Activated naive CD8-positive, alpha-beta T cell treated with anti-CD3 and anti-CD28 coated beads, Interleukin-2, amount 10 ng/mL, durations not matched to agents 7 days and 5 days (primary cell): ENCODE measurements at regions not wholly inside any gene's neighbourhood (a gene's known extent, or its start where the extent isn't known, plus 50 kb on each side); places are given as distances from the start of the nearest gene placed in this dataset.

Experiments used
- ATAC-seq: fragments of 150-1000 bp; cut with Tn5 transposase; one replicate; pipeline ENCODE4 v1.10.0; 2021; ENCODE audit warnings: low read depth, moderate library complexity
- POLR2A ChIA-PET: fragments of 350-600 bp; sonication (Branson Sonifier 250); formaldehyde crosslinking; loops from one replicate; lab custom pipeline; 2021; ENCODE audit warnings: antibody characterized with exemption; lab: Charles Lee
- DNase-seq: peaks from one replicate; pipeline ENCODE4 v3.0.0; 2021
- H3K27ac Mint-ChIP-seq: one replicate; pipeline ENCODE4 v1.8.0; 2022; ENCODE audit warnings: mild to moderate bottlenecking, mixed read lengths
- H3K27me3 Mint-ChIP-seq: one replicate; pipeline ENCODE4 v1.8.0; 2022; ENCODE audit warnings: mild to moderate bottlenecking, moderate library complexity, mixed read lengths
- H3K36me3 Mint-ChIP-seq: one replicate; pipeline ENCODE4 v1.8.0; 2021; ENCODE audit warnings: mild to moderate bottlenecking, mixed read lengths
- H3K4me1 Mint-ChIP-seq: one replicate; pipeline ENCODE4 v1.8.0; 2021; ENCODE audit warnings: mixed read lengths
- H3K4me3 Mint-ChIP-seq: one replicate; pipeline ENCODE4 v1.8.0; 2022; ENCODE audit warnings: mild to moderate bottlenecking, moderate library complexity, mixed read lengths
- H3K9me3 Mint-ChIP-seq: one replicate; pipeline ENCODE4 v1.8.0; 2021; ENCODE audit warnings: mixed read lengths

DNA sequence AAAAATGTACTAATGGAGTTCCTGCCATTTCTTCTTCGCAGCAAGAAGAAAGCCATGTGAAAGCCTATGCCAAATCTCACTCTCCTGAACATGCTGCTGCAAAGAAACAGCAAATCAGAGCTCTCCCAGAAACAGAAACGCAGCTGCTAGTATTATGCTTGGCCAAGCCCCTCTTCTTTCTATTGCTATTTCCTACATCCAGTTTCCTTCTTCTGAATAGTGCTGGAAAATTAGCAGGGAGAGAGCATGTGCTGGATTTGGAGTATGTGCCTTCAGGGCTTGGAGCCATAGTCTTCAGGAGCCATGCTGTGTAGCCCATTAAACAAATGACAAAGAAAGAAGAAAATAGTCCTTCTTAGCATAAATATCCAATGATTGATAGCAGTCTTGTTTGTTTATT, 852.0 kb upstream of the PHF14 start:
- no peak overlapping the region for H3K4me3 Mint-ChIP-seq
- H3K36me3 Mint-ChIP-seq = no peaks in the 10 kb centered on the region
- H3K27me3 Mint-ChIP-seq = no peaks in the 10 kb centered on the region
- ATAC-seq = no peak
- DNase-seq = no peak
- POLR2A ChIA-PET = no interaction called here
- no peaks in the 10 kb centered on the region for H3K9me3 Mint-ChIP-seq
- H3K27ac Mint-ChIP-seq = no peak overlapping the region
- no peaks in the 10 kb centered on the region for H3K4me1 Mint-ChIP-seq

DNA sequence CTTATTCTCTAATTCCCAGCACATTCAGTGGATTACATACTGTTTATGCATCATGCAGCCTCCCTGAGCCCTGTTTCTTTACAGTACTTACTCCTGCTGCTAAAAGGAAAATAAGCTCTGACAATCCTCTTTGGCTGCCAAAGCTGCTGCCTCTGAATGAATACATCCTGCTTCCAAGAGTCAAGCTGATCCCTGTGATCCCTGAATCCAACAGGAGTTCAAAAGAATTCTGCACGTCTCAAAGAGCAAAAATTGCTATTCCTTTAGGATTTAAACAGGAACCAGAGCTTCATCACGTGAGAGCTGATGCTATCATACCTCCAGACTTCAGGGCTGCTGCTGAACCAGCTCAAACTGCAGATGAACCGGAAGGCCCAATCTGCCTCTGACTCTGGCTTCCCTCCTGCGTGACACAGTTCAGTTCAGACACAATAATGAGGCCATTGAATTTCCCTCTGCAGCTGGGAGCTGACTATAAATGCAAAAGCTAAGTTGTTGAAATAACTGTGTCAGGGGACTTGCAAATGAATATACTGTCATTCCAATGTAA, 851.0 kb upstream of the PHF14 start:
- DNase-seq = no peak
- Mint-ChIP-seq H3K36me3 (no peaks in the 10 kb centered on the region), H3K4me1 (no peaks in the 10 kb centered on the region), H3K27ac (no peak overlapping the region), H3K27me3 (no peaks in the 10 kb centered on the region), H3K9me3 (no peaks in the 10 kb centered on the region), H3K4me3 (no peak overlapping the region)
- POLR2A ChIA-PET = no interaction called here
- ATAC-seq = no peak

DNA sequence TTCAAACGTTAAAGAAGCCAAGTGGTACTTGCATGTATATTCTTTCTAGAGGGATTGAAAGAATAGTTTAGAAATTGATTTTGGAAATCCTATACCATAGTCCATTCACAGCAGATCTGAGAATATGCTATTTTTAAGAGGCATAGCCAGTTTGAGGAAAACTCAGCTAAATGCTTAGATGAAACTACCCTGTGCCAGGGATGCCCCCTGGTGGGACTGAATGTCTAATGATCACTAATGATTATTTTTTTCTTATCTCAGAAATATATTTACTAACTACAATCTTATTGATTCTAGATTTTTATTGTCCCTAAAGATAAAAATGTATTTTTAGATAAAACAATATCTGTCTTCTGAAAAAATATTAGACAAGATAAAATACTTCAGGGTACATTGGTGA, 844.9 kb upstream of the PHF14 start:
- POLR2A ChIA-PET = no interaction called here
- ATAC-seq (no peak), DNase-seq (no peak)
- Mint-ChIP-seq H3K4me1 (no peaks in the 10 kb centered on the region), H3K27ac (no peak overlapping the region), H3K36me3 (no peaks in the 10 kb centered on the region), H3K9me3 (peaks cover 1% of the 10 kb centered on the region), H3K4me3 (no peak overlapping the region), H3K27me3 (no peaks in the 10 kb centered on the region)

DNA sequence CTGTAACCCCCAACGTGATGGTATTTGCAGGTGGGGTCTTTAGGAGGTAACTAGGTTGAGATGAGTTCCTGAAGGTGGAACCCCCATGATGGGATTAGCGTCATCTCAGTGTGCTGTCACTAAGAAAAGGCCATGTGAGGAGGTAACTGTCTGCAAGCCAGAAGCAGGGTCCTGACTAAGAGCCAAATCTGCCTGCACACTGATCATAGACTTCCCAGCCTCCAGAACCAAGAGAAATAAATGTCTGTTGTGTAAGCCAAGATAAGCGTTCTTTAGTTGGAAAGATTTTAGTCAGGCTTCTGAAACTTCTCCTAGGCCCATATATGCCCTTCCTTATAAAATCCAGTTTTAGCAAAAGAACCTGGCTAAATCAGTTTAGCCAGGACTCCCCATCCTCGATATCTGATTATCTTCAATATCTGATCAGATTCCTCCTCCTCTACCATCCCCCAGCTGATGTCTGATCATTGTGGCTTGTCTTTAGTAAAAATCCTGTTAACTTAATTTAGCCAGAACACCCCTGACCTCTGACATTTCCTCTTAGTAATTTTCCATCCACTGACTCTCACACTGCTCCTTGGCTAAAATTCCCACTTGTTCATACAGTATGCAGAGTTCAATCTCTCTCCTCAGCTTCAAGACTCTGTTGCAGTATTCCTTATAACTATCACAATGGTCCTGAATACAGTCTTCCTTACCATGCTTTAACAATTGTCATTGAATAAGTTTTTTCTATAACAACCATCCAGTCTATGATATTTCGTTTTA, 835.4 kb upstream of the PHF14 start:
- Mint-ChIP-seq H3K27ac (no peak overlapping the region), H3K27me3 (no peaks in the 10 kb centered on the region), H3K9me3 (no peaks in the 10 kb centered on the region), H3K4me1 (no peaks in the 10 kb centered on the region), H3K36me3 (no peaks in the 10 kb centered on the region), H3K4me3 (no peak overlapping the region)
- no peak for DNase-seq
- POLR2A ChIA-PET = no interaction called here
- no peak for ATAC-seq

GRCh38 chr7:10146271-10146670, 827.4 kb upstream of the PHF14 start:
- ATAC-seq (no peak), DNase-seq (no peak)
- Mint-ChIP-seq H3K27me3 (no peaks in the 10 kb centered on the region), H3K4me3 (no peak overlapping the region), H3K4me1 (no peaks in the 10 kb centered on the region), H3K27ac (no peak overlapping the region), H3K9me3 (no peaks in the 10 kb centered on the region), H3K36me3 (no peaks in the 10 kb centered on the region)
- POLR2A ChIA-PET = no interaction called here

DNA sequence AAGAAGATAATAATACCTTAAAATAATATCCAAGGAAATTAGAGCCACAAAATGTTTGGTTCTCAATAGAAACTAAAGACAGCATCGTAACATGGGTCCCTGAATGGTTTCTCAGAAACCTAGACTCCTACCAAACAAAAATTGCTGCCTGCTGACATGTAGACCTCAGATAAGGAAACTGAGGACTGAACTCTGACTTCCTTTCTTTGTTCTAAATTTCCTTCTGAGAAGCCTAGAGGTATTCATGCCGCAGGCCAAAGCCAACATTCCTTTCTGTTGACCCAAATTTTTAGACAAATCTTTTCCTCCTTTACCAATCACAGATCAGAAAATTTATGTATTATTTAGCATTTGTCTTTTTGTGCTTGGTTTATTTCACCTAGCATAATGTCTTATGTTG, 816.7 kb upstream of the PHF14 start:
- ATAC-seq (no peak), DNase-seq (no peak)
- H3K27ac Mint-ChIP-seq = no peak overlapping the region
- H3K4me1 Mint-ChIP-seq = no peaks in the 10 kb centered on the region
- H3K9me3 Mint-ChIP-seq = no peaks in the 10 kb centered on the region
- no peaks in the 10 kb centered on the region for H3K27me3 Mint-ChIP-seq
- H3K4me3 Mint-ChIP-seq = no peak overlapping the region
- POLR2A ChIA-PET = no interaction called here
- no peaks in the 10 kb centered on the region for H3K36me3 Mint-ChIP-seq

DNA sequence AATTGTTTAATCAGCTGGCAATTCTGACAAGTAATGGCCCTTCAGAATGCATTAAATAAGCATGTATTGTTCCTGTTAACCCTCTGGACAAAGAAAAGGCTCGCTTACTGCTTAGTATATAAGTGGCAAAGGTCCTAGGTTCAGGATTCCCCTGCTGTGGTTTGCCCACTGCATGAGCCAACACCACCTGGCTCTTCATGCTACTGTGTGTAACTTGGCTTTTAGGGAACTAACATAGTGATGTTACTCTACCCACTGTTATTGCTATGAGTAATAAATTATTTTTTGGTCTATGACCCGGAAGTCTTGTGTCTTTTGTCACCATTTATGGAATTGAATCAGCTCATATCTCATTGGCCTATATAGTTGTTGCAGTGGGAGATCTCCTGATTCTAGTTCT, 791.7 kb upstream of the PHF14 start:
- no peak for ATAC-seq
- no peaks in the 10 kb centered on the region for H3K9me3 Mint-ChIP-seq
- H3K4me3 Mint-ChIP-seq = no peak overlapping the region
- H3K27ac Mint-ChIP-seq = no peak overlapping the region
- H3K36me3 Mint-ChIP-seq = no peaks in the 10 kb centered on the region
- H3K27me3 Mint-ChIP-seq = no peaks in the 10 kb centered on the region
- POLR2A ChIA-PET = no interaction called here
- no peaks in the 10 kb centered on the region for H3K4me1 Mint-ChIP-seq
- DNase-seq = no peak

GRCh38 chr7:10192074-10192473, 781.6 kb upstream of the PHF14 start:
- POLR2A ChIA-PET = no interaction called here
- no peak for ATAC-seq
- Mint-ChIP-seq H3K4me1 (no peaks in the 10 kb centered on the region), H3K9me3 (no peaks in the 10 kb centered on the region), H3K27me3 (no peaks in the 10 kb centered on the region), H3K36me3 (no peaks in the 10 kb centered on the region), H3K4me3 (no peak overlapping the region), H3K27ac (no peak overlapping the region)
- DNase-seq = no peak

DNA sequence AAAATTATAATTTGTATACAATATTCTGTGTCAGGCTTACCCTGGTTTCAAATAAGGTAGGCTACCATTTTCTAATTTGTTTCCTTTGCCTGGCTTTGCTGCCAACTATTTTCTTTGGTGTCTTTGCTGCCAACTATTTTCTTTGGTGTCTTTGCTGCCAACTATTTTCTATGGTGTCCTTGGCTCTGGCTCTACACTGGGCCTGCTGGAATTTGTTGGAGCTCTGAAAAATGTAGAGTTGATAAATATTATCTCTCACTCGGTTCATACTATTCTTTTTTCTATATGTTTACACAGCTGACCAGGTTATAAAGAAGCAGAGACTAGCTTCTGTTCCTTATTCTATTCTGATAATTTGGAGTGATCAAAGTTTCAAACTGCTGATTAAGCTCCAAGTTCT, 768.0 kb upstream of the PHF14 start:
- ATAC-seq (no peak), DNase-seq (no peak)
- Mint-ChIP-seq H3K4me1 (no peaks in the 10 kb centered on the region), H3K27ac (no peak overlapping the region), H3K9me3 (no peaks in the 10 kb centered on the region), H3K4me3 (no peak overlapping the region), H3K27me3 (no peaks in the 10 kb centered on the region), H3K36me3 (no peaks in the 10 kb centered on the region)
- POLR2A ChIA-PET = no interaction called here

DNA sequence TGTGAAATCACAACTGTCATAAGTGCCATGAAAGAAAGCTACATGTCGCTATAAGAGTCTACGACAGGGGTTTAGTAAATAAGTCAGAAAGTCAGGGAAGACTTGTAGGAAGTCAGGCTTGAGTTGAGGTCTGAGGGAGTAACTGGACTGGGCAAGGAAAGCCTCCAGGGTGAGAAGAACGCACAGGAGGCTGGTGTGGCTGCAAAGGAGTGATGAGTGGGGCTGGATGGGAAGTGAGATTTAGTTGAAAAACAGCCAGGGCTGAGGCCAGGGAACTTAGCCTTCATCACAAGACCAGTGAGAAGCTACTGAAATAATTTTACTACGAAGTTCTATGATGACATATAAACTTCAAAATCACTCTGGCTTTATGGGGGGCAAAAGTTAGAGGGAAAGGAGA, 763.7 kb upstream of the PHF14 start:
- no peak for DNase-seq
- POLR2A ChIA-PET = no interaction called here
- Mint-ChIP-seq H3K4me1 (no peaks in the 10 kb centered on the region), H3K9me3 (peaks cover 3% of the 10 kb centered on the region), H3K27ac (no peak overlapping the region), H3K27me3 (no peaks in the 10 kb centered on the region), H3K36me3 (no peaks in the 10 kb centered on the region), H3K4me3 (no peak overlapping the region)
- no peak for ATAC-seq

DNA sequence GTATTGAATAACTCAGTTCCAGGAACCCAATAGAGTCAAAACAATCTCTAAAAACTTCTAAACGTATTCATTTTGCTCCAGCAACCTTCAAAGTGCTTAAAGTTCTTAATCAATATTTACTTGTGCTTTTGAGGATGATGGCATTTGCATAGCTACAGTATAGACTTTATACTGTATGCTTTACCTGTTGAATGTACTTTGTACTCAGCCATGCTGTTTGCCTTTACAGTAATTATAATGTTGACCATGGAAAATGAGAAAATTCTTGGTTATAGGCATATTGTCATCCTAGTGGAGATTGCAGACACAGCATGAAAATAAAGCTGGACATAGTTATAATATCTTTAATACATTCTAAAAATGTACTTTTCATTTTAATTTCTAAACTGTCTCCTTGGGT, 762.7 kb upstream of the PHF14 start:
- H3K36me3 Mint-ChIP-seq = no peaks in the 10 kb centered on the region
- H3K27me3 Mint-ChIP-seq = no peaks in the 10 kb centered on the region
- no peaks in the 10 kb centered on the region for H3K4me1 Mint-ChIP-seq
- DNase-seq (no peak), ATAC-seq (no peak)
- H3K27ac Mint-ChIP-seq = no peak overlapping the region
- POLR2A ChIA-PET = no interaction called here
- H3K9me3 Mint-ChIP-seq = peaks cover 3% of the 10 kb centered on the region
- H3K4me3 Mint-ChIP-seq = no peak overlapping the region

GRCh38 chr7:10211861-10212260, 761.8 kb upstream of the PHF14 start:
- ATAC-seq (no peak), DNase-seq (no peak)
- Mint-ChIP-seq H3K27me3 (no peaks in the 10 kb centered on the region), H3K27ac (no peak overlapping the region), H3K36me3 (no peaks in the 10 kb centered on the region), H3K9me3 (peaks cover 3% of the 10 kb centered on the region), H3K4me3 (no peak overlapping the region), H3K4me1 (no peaks in the 10 kb centered on the region)
- POLR2A ChIA-PET = no interaction called here

DNA sequence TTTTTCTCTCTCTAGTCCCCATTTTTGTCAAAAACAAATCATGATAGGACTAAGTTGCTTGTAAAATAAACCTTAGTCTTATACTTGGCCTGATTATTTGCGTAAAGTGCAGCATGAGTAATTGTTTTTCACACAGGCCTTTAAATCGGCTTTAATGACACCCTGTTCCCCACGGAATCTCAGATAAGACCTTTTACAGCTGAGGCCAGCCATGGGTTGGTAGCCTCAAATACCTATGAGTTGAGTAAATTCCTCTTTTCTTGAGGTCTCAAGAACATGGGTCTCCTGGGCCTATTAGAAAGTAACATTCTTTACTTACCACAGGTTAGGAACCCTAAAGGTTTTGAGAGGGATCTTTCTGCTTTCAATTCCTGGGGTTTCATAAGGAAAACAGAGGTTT, 761.0 kb upstream of the PHF14 start:
- Mint-ChIP-seq H3K36me3 (no peaks in the 10 kb centered on the region), H3K4me3 (no peak overlapping the region), H3K27me3 (no peaks in the 10 kb centered on the region), H3K27ac (no peak overlapping the region), H3K9me3 (peaks cover 3% of the 10 kb centered on the region), H3K4me1 (no peaks in the 10 kb centered on the region)
- DNase-seq = no peak
- POLR2A ChIA-PET = no interaction called here
- ATAC-seq = no peak

- ATAC-seq = no peak
- Mint-ChIP-seq H3K4me3 (no peak overlapping the region), H3K27ac (no peak overlapping the region), H3K27me3 (no peaks in the 10 kb centered on the region), H3K36me3 (no peaks in the 10 kb centered on the region), H3K9me3 (peaks cover 3% of the 10 kb centered on the region), H3K4me1 (no peaks in the 10 kb centered on the region)
- POLR2A ChIA-PET = no interaction called here
- DNase-seq = no peak
Observed at GRCh38 chr7:10216462-10216861, 757.2 kb upstream of the PHF14 start.
